WERI-Rb-1 (cell line): ENCODE measurements at regions not wholly inside any gene's neighbourhood (a gene's known extent, or its start where the extent isn't known, plus 50 kb on each side); places are given as distances from the start of the nearest gene placed in this dataset.

Experiments used
- DNase-seq: peaks from one replicate; pipeline ENCODE4 v3.0.0-alpha.2; 2020
- H3K27ac ChIP-seq: fragments of 250-450 bp; sonication (Bioruptor Pico); 2 replicates; pipeline ENCODE4 v1.5.1; 2020; ENCODE audit warnings: mild to moderate bottlenecking, moderate library complexity
- H3K27me3 ChIP-seq: fragments of 250-450 bp; sonication (Bioruptor Pico); 2 replicates; pipeline ENCODE4 v1.5.1; 2021; ENCODE audit warnings: mild to moderate bottlenecking, low read depth, moderate library complexity; ENCODE audit not compliant: insufficient read depth, severe bottlenecking
- H3K36me3 ChIP-seq: fragments of 250-450 bp; sonication (Bioruptor Pico); 2 replicates; pipeline ENCODE4 v1.5.1; 2020; ENCODE audit warnings: mild to moderate bottlenecking, moderate library complexity
- H3K4me3 ChIP-seq: 2 replicates; pipeline ENCODE4 v1.5.1; 2011; ENCODE audit warnings: low read depth, mild to moderate bottlenecking, control low read depth, low read length
- H3K9me3 ChIP-seq: fragments of 250-450 bp; sonication (Bioruptor Pico); 2 replicates; pipeline ENCODE4 v1.5.1; 2021; ENCODE audit warnings: mild to moderate bottlenecking, moderate library complexity; ENCODE audit not compliant: severe bottlenecking
- CTCF ChIP-seq: IDR thresholded peaks from 2 replicates; pipeline ENCODE4 v1.5.1; 2011; ENCODE audit warnings: low read depth, mild to moderate bottlenecking, control low read depth, inconsistent platforms, low read length

DNA sequence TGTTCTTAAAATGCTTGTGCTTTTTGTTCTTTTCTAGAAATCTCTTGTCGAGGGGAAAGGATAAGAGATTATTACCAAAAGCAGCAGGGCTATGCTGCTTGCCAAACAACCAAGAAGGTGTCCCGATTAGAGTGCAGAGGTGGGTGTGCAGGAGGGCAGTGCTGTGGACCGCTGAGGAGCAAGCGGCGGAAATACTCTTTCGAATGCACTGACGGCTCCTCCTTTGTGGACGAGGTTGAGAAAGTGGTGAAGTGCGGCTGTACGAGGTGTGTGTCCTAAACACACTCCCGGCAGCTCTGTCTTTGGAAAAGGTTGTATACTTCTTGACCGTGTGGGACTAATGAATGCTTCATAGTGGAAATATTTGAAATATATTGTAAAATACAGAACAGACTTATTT, 81.5 kb upstream of the PACRGL start:
- Histone ChIP-seq H3K27ac (no peak overlapping the region), H3K4me3 (no peak overlapping the region), H3K36me3 (no peaks in the 10 kb centered on the region; the same call in 1 of the 2 replicates), H3K27me3 (no peaks in the 10 kb centered on the region), H3K9me3 (no peaks in the 10 kb centered on the region)
- TF ChIP-seq CTCF = no peak
- DNase-seq = no peak

GRCh38 chr4:20621476-20621875, 78.8 kb upstream of the PACRGL start:
- Histone ChIP-seq H3K4me3 (no peak overlapping the region), H3K36me3 (no peaks in the 10 kb centered on the region; the same call in 1 of the 2 replicates), H3K27me3 (no peaks in the 10 kb centered on the region), H3K9me3 (no peaks in the 10 kb centered on the region), H3K27ac (no peak overlapping the region)
- DNase-seq = no peak
- TF ChIP-seq CTCF = no peak

- H3K27ac ChIP-seq = no peak overlapping the region
- no peak for DNase-seq
- no peaks in the 10 kb centered on the region for H3K27me3 ChIP-seq
- no peaks in the 10 kb centered on the region; the same call in 1 of the 2 replicates for H3K36me3 ChIP-seq
- H3K4me3 ChIP-seq = no peak overlapping the region
- H3K9me3 ChIP-seq = no peaks in the 10 kb centered on the region
- TF ChIP-seq CTCF = no peak
Measured at GRCh38 chr4:20622701-20623100, 77.6 kb upstream of the PACRGL start.

- Histone ChIP-seq H3K36me3 (no peaks in the 10 kb centered on the region; the same call in 1 of the 2 replicates), H3K4me3 (no peak overlapping the region), H3K27ac (no peak overlapping the region), H3K27me3 (no peaks in the 10 kb centered on the region), H3K9me3 (no peaks in the 10 kb centered on the region)
- no peak for DNase-seq
- TF ChIP-seq CTCF = no peak
Measured at GRCh38 chr4:20623939-20624338, 76.3 kb upstream of the PACRGL start.

DNA sequence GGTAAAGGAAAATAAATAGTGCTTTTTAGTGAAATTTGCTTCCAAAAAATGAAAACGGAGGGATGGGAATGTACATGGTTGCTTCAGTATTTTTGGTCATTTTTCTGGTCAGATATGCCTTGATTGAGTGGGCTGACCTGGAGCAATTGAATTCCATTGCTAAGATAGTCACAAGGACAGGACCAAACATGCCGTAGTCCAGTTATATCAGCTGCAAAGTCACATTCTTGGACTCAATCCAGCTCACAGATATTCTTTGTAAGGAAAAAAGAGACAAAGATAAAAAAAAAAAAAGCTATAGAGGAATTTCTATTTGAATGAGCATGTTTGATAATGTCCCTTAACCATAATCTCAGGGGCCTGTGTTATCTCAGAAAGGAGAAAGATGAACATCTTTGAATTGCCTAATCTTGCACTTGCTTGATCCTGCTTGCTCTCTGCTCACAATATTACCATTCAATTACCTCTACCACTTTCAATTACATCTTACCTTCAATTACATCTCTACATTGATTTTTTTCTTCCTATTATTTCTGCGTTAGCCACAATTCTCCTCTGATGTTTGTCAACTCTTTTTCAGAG, 75.4 kb upstream of the PACRGL start:
- H3K27me3 ChIP-seq = no peaks in the 10 kb centered on the region
- H3K36me3 ChIP-seq = no peaks in the 10 kb centered on the region; the same call in 1 of the 2 replicates
- no peak overlapping the region for H3K27ac ChIP-seq
- H3K9me3 ChIP-seq = no peaks in the 10 kb centered on the region
- no peak for TF ChIP-seq CTCF
- no peak overlapping the region for H3K4me3 ChIP-seq
- no peak for DNase-seq

GRCh38 chr4:20625426-20625825, 74.8 kb upstream of the PACRGL start:
- Histone ChIP-seq H3K27me3 (no peaks in the 10 kb centered on the region), H3K36me3 (no peaks in the 10 kb centered on the region; the same call in 1 of the 2 replicates), H3K27ac (no peak overlapping the region), H3K4me3 (no peak overlapping the region), H3K9me3 (no peaks in the 10 kb centered on the region)
- DNase-seq = no peak
- no peak for TF ChIP-seq CTCF
